Lower lobe of right lung (tissue), 2 donors: ENCODE measurements at regions not wholly inside any gene's neighbourhood (a gene's known extent, or its start where the extent isn't known, plus 50 kb on each side); places are given as distances from the start of the nearest gene placed in this dataset.
"Not testable (repeated sequence)": the region's sequence is repeated elsewhere in the genome, so short reads cannot be mapped to it uniquely, and the experiment has no call there.

Source experiments
- ATAC-seq, 2 donors: fragments of 200-7000 bp; cut with Tn5 transposase; one replicate each; pipeline ENCODE4 v1.9.1; 2020 to 2022; ENCODE audit warnings: mild to moderate bottlenecking in 2 of 2, moderate library complexity in 2 of 2
- DNase-seq: peaks from one replicate; pipeline ENCODE4 v3.0.0-alpha.2; 2020
- H3K27ac ChIP-seq: fragments of 200-600 bp; one replicate; pipeline ENCODE4 v1.8.0; 2022
- H3K27me3 ChIP-seq: fragments of 200-600 bp; one replicate; pipeline ENCODE4 v1.8.0; 2022; ENCODE audit warnings: low read depth
- H3K36me3 ChIP-seq: fragments of 200-600 bp; one replicate; pipeline ENCODE4 v1.8.0; 2022; ENCODE audit warnings: mild to moderate bottlenecking
- H3K4me1 ChIP-seq: fragments of 200-600 bp; one replicate; pipeline ENCODE4 v1.8.0; 2022
- H3K4me3 ChIP-seq: fragments of 200-600 bp; one replicate; pipeline ENCODE4 v1.8.0; 2022; ENCODE audit warnings: mild to moderate bottlenecking
- H3K9me3 ChIP-seq: fragments of 200-600 bp; one replicate; pipeline ENCODE4 v1.8.0; 2022
- intact Hi-C: fragments of 100-400 bp; cut with DNase I; formaldehyde crosslinking; loops from one replicate; pipeline ENCODE4 v1.11.0; 2022
- TF ChIP-seq, protein P1 (sequence below): fragments of 200-600 bp; IDR thresholded peaks from one replicate; pipeline ENCODE4 v1.8.0; 2022; ENCODE audit warnings: antibody characterized with exemption, mild to moderate bottlenecking
- donor health status: DM: no; HTN: yes; CAD: no; lungs with severe emphysema.

DNA sequence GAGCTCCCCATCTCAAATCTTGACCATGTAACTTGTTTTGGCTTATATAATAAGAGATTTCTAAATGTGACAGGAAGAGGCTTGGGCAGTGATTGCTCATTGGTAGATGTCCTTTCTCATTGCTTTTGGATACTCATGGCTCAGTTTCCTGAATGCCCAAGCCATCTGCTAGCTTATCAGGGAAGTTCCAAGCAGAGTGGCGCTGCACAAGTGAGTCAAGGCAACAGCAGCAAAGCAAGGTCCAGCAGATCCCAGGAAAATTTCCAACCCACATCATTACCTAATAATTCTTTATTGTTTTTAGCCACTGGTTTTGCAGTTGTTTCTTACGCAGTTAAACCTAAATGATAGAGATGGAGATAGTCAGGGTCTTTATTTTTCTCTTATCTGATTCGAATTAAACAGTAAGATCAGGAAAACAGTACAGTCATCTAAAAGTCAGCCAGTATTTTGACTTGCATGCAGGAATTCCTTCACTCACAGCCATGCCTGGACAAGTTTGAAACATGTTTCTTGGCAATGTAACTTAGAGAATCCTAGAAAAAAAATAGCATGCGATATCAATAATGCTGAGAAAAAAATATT is 349.7 kb upstream of the TMEFF2 start:
- TF ChIP-seq, protein P1, sequence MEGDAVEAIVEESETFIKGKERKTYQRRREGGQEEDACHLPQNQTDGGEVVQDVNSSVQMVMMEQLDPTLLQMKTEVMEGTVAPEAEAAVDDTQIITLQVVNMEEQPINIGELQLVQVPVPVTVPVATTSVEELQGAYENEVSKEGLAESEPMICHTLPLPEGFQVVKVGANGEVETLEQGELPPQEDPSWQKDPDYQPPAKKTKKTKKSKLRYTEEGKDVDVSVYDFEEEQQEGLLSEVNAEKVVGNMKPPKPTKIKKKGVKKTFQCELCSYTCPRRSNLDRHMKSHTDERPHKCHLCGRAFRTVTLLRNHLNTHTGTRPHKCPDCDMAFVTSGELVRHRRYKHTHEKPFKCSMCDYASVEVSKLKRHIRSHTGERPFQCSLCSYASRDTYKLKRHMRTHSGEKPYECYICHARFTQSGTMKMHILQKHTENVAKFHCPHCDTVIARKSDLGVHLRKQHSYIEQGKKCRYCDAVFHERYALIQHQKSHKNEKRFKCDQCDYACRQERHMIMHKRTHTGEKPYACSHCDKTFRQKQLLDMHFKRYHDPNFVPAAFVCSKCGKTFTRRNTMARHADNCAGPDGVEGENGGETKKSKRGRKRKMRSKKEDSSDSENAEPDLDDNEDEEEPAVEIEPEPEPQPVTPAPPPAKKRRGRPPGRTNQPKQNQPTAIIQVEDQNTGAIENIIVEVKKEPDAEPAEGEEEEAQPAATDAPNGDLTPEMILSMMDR = no peak
- H3K27me3 ChIP-seq = no peaks in the 10 kb centered on the region
- H3K9me3 ChIP-seq = no peaks in the 10 kb centered on the region
- DNase-seq (no peak), ATAC-seq (no peak)
- intact Hi-C loops = no loop called here
- no peak overlapping the region for H3K4me3 ChIP-seq
- no peak overlapping the region for H3K27ac ChIP-seq
- no peaks in the 10 kb centered on the region for H3K4me1 ChIP-seq
- no peaks in the 10 kb centered on the region for H3K36me3 ChIP-seq

DNA sequence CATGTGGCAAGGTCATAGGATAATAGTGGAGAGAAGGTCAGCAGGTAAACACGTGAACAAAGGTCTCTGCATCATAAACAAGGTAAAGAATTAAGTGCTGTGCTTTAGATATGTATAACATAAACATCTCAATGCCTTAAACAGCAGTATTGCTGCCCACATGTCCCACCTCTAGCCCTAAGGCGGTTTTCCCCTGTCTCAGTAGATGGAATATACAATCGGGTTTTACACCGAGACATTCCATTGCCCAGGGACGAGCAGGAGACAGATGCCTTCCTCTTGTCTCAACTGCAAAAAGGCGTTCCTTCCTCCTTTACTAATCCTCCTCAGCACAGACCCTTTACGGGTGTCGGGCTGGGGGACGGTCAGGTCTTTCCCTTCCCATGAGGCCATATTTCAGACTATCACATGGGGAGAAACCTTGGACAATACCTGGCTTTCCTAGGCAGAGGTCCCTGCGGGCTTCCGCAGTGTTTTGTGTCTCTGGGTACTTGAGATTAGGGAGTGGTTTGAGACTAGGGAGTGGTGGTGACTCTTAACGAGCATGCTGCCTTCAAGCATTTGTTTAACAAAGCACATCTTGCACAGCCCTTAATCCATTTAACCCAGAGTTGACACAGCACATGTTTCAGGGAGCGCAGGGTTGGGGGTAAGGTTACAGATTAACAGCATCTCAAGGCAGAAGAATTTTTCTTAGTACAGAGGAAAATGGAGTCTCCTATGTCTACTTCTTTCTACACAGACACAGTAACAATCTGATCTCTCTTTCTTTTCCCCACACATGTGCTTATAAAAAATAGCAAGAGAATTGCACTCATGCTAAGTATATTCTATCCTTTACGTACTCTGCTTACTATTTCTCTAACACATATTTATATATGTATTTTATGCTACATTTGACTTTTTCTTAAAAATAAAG is 347.7 kb upstream of the TMEFF2 start:
- H3K9me3 ChIP-seq, H3K27ac ChIP-seq, intact Hi-C loops, DNase-seq, H3K27me3 ChIP-seq, ATAC-seq, H3K36me3 ChIP-seq, H3K4me1 ChIP-seq, H3K4me3 ChIP-seq: not testable (repeated sequence)

DNA sequence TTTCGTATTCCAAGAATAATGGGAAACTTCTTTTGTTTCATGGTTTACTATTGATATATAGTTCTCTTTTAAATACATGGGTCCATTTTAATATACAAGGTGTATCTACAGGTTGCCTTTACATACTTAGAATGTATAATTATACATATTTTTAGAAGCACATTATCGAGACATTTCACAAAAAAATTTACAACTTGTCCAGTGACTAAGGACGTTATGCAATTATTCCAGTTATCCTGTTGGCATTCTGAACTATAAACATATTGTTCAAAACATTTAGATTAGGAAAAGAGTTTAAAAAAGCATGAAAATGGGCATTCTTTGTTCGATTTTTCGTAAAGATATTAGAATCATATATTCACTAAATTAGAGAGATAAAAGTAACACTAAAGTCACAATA is 344.6 kb upstream of the TMEFF2 start:
- Histone ChIP-seq H3K9me3 (no peaks in the 10 kb centered on the region), H3K36me3 (no peaks in the 10 kb centered on the region), H3K4me3 (no peak overlapping the region), H3K4me1 (no peaks in the 10 kb centered on the region), H3K27me3 (no peaks in the 10 kb centered on the region), H3K27ac (no peak overlapping the region)
- DNase-seq = no peak
- ATAC-seq = no peak
- TF ChIP-seq, protein P1 = no peak
- intact Hi-C loops = no loop called here

DNA sequence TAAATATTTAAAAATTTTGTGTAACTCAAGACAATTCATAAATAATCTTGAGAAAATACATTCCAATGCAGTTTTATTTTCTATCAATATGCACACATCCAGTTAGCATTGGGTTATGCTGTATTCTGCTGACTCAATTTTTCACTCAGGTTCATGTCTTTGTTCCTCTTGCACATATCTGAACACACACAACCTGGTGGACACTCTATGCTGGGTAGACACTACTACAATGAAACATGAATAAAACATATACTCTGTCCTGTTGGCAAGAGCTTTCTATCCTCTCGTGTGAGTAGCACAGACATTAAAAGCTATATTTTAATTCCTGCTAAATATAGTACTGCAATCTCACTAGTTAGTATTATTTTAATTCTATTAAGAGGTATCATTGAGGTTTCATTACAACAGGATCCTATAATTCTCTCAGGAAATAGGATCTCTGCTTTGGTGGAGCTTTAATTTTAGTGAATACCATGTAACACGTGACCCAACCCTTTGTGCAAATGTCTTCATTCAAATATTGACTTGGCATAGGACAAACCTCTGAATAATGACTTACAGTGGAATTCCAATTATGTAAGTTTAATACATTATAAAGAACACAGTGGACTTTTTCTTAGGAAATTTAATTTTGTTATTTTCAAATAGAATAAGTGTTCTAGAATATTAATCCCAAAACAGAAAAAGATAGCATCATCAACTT is 342.3 kb upstream of the TMEFF2 start:
- H3K27ac ChIP-seq = no peak overlapping the region
- H3K36me3 ChIP-seq = no peaks in the 10 kb centered on the region
- H3K9me3 ChIP-seq = no peaks in the 10 kb centered on the region
- TF ChIP-seq, protein P1 = no peak
- H3K4me1 ChIP-seq = no peaks in the 10 kb centered on the region
- H3K27me3 ChIP-seq = no peaks in the 10 kb centered on the region
- intact Hi-C loops = no loop called here
- no peak overlapping the region for H3K4me3 ChIP-seq
- no peak for ATAC-seq
- DNase-seq = no peak

DNA sequence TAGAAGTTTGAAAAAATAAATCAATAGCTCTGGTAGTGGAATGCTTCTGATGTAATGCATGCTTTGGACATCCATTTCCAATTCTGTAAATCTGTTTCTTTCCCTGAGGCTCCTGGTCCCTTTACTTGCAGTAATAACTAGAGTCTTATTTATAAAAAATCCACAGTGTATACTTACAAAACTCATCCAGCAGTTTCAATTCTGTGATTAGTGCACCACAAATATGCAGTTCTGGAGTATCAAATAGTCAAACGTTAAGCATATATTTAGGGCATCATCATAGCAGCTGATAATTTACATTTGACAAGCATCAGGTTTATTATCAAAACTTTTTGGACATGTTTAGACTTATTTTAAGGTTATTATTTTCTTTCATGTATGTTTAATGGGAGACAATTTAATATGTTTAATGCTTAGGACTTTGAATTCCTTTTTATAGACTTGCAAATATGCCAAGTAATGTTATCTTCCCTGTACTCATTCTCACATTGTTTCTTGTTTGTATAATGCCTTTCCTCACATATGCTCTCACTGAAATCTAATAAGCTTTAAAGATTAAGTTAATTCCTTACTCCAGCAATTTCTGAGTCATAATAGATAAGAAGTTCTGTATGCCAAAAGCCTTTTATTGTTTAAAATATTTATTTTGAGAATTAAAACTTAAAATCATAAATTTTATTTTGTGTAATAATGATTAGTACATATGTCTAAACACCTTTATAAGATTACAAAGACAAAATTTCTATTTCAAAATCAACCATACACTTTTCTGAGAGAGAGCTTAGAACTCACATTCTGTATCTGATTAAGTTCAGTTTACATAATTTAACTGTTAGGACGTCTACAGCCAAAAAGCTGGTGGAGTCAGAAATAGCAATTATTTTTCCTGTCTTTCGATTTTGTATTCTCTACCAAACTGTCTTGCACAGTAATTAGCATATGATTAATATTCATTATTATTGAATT is 341.5 kb upstream of the TMEFF2 start:
- no peak overlapping the region for H3K4me3 ChIP-seq
- TF ChIP-seq, protein P1 = no peak
- no peaks in the 10 kb centered on the region for H3K4me1 ChIP-seq
- H3K27ac ChIP-seq = no peak overlapping the region
- ATAC-seq (no peak), DNase-seq (no peak)
- H3K36me3 ChIP-seq = no peaks in the 10 kb centered on the region
- H3K27me3 ChIP-seq = no peaks in the 10 kb centered on the region
- no peaks in the 10 kb centered on the region for H3K9me3 ChIP-seq
- intact Hi-C loops = no loop called here
